ENCODE measurements at regions not wholly inside any gene's neighbourhood (a gene's known extent, or its start where the extent isn't known, plus 50 kb on each side); places are given as distances from the start of the nearest gene placed in this dataset.

DNA sequence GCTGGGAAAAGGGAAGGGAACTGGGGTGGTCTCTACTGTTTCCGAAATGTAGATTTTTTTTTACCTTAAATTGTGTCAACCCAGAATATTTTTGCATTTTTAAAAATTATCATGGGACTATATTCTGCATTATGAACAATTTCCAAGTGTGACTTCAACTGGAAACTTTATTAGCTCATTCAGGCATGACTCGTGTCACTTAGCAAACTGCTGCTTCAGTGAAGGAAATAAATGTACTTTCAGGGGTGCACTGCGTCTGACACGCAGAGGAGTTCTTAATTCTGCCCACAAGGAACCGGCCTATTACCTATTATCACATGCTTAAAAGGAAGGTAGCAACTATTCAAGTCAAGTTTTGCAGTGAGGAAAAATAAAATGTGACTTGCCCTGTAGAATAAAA is 291.3 kb upstream of the PRDM1 start:
- no peak for DNase-seq (ENCODE audit: low read depth, low spot score)

DNA sequence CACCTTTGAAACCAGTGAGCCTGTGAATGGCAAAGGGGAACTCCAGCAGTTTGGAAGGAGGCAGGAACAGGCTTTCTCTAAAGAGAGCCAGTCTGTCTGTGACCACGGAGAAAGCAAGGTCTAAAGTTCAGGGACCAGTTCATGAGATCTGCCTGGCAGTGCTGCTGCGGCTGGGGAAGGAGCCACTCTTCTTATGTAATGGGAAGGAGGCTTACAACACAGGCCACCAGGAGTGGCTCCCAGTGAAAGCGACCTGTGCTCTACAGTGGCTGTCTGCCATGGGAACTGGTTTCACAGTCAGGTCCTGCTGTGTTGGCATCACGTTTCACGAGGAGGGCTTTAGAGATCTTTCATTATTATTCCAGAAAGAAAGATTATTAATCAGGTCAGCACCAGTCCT is 291.9 kb upstream of the PRDM1 start:
- no peak for DNase-seq (ENCODE audit: low read depth, low spot score)

DNA sequence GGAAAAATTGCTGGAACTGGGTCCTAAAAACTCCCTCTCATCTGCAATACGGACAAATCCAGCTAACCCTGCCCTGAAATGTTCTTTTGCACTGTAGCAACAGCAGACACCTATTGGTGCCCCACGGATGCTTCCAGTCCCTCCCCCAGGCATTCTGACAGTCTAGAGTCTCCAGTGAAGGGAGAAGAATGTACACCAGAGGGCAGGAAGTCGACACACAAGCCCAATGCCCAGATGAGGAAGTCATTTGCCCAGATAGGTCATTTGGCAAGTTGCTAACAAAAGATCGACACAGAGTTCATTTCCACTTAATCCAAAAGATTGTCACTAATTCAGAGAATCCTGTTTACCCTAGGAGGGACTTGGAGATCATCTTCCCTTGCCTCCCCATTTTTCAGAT is 293.0 kb upstream of the PRDM1 start:
- DNase-seq (ENCODE audit: low read depth, low spot score), result no peak

DNA sequence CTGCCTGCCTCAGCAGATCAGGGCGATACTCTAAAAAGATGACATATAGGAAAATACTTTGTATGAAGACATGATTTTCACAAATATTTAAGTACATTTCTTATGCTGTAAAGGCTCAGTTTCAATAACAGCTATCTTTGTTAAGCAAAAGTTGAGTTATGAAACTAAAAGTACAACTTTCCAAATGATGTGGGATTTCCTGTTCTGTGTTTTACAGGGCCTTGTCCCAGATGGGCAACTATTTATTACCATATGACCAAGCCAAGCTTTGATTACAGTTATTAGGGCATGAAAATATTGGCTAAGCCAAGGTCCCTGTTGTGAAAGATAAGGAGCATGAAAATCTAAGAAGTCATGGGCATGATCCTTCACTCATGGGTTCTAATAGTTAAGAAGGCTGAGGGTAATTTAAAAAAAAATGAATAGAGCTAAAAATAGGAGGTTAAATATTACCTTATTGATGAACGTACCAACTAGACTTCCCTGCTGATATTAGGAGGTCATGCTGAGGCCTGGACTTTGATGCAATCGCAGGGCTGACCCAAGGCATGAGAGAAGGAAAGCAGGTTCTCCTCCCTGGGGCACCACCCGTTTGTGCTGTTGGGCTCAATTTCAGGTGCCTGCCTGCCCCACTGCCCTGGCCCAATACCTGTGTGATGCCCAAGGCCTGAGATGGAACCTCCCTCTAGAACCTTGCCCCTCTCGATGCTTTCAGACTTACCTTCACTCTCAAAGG is 294.4 kb upstream of the PRDM1 start:
- no peak for DNase-seq (ENCODE audit: low read depth, low spot score)

DNA sequence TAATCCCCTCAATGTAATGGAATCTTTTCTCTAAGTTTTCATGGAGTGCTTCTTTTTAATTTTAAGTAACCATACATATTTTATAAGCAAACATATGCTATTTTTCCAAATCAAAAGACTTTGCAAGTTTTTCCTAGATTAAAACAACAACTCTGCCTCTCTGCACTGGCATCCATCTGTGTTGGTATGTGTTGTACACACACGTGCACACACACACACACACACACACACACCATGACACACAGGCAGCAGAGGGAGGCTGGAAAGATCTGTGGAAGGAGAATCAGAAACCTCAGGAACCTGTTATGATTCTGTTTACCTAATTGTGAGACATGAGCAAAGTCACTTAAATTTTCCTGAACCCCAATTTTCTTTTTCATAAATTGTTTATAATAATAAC is 295.0 kb upstream of the PRDM1 start:
- no peak for DNase-seq (ENCODE audit: low read depth, low spot score)

DNA sequence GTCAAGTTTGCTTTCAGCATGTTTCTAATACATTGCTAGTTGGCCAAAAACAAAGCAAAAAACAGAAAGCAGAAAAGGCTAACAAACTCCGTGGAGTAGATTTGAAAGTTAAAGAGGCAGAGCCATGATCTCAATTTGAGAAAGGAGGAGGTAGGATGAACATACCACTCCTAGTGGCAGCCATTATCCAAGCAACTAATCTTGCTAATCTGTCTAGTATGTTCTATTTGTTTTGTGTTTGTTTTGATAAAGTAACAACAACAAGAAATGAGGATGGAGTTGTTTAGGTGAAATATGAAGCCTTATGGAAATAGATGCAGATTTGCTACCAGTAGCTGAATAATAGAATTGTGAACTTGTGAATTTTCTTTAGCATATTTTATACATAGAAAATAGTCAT is 295.5 kb upstream of the PRDM1 start:
- no peak for DNase-seq (ENCODE audit: low read depth, low spot score)

DNA sequence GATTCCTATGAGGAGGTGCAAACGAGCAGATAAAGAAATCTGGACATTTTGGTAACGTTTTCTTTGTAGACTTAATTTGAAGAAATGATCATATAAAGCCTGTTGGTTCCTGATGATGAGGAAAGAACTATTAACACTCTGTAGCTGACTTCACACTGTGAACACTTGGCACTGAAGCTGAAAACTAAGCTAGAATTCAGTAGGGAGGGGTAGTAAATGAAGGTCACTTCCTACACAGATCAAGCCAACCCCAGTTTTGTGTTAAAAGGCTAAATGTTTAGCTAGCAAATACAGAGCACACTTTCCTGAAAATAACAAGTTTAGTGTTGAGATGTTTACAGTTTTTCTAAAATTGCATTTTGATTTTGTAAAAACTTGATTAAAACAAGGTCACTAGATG is 296.2 kb upstream of the PRDM1 start:
- no peak for DNase-seq (ENCODE audit: low read depth, low spot score)

DNA sequence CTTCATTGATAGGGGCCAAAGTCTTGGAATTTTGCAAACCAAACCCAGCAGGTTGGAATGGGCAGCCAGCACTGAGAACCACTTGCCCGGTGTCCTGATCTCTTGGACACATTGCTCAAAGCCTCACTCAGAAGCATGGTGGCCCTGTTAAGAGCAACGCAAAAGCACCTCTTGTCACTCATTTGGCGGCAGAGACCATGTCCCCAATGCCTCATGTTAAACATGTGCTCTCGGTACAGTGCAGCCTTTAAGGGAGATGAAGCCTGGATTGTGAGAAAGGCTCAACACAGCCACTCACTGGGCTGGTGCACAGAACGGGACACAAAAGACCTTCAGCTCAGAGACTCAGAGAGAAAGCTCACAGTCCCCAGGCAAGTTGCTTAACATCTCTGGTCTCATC is 298.4 kb upstream of the PRDM1 start:
- DNase-seq (ENCODE audit: low read depth, low spot score), result no peak

DNA sequence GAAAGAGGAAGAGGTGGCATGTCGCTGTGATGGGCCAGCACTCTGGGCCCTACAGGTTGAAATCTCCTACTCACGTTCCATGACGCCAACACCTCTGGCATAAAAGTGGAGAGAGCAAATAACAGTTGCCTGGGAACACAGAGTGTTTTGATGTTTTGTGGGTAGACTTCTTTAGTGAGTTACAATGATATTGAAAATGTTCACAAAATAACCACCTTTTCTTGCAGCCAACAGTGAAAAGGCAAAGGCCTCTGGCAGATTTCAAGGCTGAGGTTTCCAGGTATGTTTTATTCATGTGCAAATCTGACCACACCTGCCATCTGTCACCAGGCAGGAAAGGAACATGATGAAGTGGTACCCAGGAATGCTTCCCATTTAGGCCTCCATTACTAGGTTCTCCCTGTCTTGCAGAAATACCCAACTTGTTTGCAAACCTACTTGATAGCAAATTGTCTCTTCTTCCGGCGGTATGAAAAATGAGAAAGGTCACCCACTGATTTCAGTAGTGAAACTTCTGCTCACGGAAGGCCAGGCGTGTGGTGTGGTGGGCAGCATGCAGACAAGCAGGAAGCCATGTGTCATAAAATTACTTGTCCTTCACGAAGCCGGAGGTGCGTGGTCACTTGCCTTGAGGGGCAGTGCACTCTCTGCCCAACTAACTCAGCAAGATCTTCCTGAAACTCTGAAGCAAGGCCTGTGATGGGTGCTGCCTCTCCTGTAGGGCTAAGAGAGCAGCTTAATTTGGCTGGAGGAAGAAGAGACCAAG is 299.1 kb upstream of the PRDM1 start:
- DNase-seq (ENCODE audit: low read depth, low spot score), result no peak

DNA sequence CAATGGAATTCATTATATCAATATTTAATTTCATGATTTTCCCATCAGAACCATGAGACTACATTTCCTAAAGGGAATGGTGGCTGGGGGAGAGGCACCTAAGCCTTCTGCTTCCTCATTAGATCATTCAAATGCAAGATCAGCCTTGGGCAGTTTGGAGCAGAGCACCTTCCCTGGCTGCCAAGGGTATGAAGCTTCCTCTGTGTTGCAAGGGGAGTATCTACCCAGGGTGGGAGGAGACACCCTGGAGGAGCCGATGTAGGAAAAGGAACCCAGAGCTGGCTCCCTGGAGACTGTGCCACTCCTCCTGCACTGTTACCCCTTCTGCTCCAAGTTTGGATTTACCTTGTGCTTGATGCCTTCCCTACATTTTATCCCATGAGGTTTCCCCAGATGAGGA is 299.7 kb upstream of the PRDM1 start:
- no peak for DNase-seq (ENCODE audit: low read depth, low spot score)

DNA sequence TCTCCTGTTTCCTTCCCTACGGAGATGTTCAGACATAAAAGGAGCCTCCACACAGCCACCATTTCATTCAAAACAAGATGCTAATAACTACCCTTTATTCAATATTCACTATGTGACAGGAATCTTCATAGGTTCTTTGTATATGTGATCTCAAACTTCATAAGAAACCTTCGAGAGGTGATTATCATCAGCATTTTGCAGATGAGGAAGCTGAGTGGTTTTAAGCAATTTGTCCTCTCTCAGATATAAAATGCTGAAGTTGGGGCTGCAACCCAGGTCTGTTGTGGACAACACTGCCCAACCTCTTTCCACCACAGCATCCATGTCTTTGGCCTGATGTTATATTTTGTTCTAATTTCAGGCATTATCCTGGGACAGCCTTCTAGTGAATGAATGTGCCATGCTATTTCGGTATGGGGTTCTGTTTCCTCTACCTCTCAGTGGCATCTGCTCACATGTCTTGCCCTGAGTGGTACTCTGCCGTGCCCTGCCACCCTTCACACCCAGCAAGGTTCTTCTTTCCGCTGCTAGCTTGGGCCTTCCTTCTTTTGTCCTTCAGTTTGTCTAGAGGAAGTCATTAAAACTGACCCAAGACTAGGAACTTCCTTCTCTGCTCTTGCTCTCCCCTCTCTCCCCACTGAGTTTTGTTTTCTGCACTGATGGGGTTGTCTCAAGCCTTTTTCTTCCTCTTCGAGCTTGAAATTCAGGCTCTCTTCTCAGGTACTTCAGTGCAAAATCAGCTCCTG is 300.9 kb upstream of the PRDM1 start:
- no peak for DNase-seq (ENCODE audit: low read depth, low spot score)

DNA sequence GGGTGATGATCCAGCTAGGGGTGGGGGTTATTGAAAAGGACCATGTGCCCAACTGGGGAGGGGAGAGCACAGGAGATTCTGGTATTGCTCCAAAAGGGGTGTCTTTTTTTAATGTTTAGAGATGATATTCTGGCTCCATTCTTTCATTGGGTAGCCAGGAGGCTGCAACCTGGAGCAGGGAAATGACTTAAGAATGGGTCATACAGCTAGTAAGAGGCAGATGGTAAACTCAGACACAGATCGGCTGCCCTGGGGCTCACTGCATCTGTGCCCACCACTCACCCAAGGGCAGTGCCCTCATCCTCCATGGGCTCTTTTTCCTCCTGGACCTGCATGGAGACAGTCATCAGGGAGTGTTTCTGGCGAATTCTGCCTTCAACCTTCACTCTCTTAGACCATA is 302.0 kb upstream of the PRDM1 start:
- DNase-seq (ENCODE audit: low read depth, low spot score), result no peak

DNA sequence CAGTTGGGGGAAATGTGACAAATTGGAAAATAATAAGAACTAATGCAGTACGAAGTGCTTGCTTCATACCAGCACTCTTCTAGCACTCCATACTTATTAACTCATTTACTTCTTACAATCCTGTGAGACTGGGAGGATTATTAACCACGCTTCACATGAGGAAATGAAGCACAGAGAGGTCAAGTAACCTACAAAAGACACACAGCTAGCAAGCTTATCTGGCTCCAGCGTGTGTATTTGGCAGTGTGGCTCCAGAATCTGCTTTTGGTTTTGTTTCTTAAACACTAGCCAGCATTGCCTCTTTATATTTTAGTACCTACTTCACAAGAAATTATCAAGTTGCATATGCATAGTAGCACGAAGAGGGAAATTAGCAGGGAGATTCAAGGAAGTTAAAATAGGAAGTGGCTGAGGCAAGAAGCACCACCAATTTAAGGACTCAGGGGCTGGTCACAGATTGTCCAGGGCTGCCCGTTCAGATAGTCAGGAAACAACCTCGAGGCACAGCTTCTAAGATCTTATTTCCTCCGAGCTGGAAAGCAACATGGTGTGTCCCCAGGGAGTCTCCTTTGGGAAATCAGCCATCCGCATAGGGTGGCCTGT is 302.7 kb upstream of the PRDM1 start:
- DNase-seq (ENCODE audit: low read depth, low spot score), result no peak

DNA sequence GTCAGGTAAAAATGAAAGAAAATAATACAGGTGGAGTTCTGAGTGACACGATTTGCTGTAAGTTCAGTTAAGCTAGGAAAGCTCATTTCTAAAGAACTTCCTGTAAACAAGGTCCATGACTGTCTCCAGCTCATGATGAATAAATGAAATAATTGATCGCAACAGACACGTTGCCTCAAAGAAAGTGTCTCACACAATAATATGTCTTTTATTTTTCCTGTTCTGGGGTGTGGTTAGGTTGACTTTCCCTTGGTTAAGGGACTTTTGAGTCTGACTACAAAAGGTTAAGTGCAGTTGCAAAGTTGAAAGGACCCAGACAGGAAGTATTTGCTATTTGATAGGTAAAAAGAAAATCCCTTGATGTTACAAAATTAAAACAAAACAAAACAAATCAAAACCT is 304.2 kb upstream of the PRDM1 start:
- no peak for DNase-seq (ENCODE audit: low read depth, low spot score)

DNA sequence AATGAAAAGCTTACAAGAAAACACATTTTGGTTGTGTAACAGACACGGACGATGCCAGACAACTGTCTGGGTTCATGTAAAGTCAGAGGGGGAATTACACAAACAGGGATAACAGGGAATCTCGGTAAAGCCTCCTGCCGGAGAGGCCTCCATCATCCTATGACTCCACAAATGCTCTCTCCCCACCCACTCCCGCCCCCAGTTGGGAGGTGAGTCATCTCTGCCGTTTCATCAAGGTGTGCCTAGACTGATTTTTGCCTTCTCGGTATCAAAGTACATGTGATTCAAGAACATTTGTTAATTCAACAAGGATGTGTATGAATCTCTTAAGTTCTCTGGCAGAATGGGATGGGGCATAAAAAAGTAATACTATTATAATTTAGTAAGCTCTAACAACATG is 304.9 kb upstream of the PRDM1 start:
- DNase-seq (ENCODE audit: low read depth, low spot score), result no peak

DNA sequence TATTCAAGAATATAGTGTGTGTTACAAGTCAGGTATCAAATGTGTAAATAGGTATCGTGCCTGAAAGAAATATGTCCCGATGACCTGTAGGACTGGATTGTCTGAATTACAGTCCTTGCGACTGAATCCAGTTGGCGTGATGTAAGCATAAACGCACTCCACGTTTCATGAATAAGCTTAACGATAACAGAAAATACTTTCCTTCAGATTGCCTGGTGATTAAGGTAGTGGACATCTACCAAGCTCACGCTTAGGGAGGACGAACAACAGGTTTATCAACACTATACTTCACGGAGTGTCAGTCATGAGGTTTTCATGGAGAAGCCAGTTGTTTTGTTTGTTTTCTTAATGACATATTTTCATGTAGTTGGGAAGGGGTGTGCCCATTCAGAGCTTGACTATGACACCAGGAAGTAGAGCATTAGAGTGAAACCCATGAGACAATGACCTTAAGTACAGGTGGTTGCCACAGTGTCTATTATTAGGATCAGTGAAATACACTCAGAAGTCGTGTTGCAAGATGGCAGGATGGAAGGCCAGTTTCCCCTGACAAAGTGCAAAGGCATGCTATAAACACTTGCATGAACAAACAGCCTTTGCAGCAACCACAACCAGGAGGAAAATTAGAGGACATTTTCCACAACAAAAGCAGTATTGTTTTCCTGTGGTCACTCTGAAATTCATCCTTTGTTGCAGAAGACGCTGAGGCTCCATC is 305.8 kb upstream of the PRDM1 start:
- DNase-seq (ENCODE audit: low read depth, low spot score), result no peak

DNA sequence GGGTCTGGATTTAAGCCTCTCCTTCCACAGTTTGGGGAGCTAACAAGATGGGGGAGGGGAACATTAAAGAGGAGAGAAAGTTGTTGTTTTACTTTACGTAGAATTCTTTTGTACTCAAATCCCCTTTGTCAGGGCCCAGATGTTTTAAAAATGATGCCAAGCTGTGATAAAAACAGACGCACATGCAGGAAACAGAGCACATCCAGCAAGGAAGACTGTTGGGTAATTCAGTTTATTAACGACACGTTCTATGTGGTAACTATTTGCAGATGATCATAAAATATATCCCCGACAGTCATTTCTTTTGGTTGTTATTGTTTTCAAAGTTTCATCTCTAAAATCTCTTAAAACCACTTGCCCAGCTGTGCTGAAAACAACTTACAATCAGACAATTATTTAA is 307.0 kb upstream of the PRDM1 start:
- no peak for DNase-seq (ENCODE audit: low read depth, low spot score)

DNA sequence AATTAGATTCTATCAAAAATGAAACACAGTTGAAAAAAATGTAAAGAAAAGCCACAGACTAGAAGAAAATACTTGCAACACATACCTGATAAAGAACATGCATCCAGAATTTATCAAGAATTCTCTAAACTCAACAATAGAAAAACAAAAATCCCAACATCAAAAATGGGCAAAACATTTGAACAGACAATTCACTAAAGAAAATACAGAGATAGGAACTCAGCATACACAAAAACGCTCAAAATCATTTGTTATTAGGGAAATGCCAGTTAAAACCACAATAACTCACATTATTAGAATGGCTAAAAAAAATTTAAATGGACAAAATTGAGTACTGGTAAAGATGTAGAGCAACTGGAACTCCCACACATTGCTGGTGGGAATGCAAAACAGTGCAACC is 311.0 kb upstream of the PRDM1 start:
- no peak for DNase-seq (ENCODE audit: low read depth, low spot score)

DNA sequence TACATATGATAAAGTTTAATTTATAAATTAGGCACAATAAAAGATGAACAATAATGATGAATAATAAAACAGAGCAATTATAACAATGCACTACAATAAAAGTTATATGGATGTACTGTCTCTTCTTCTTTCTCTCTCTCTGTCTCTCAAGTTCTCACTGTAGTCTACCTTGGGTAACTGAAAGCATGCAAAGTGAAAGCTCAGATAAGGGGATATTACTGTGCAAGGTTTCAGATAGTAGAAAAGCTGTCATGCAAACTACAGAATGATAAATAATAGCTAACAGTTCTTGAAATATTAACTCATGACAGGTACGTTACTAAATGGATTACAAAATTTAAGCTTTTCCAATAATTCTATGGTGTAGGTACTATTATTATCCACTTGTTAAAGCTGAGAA is 311.9 kb upstream of the PRDM1 start:
- no peak for DNase-seq (ENCODE audit: low read depth, low spot score)

DNA sequence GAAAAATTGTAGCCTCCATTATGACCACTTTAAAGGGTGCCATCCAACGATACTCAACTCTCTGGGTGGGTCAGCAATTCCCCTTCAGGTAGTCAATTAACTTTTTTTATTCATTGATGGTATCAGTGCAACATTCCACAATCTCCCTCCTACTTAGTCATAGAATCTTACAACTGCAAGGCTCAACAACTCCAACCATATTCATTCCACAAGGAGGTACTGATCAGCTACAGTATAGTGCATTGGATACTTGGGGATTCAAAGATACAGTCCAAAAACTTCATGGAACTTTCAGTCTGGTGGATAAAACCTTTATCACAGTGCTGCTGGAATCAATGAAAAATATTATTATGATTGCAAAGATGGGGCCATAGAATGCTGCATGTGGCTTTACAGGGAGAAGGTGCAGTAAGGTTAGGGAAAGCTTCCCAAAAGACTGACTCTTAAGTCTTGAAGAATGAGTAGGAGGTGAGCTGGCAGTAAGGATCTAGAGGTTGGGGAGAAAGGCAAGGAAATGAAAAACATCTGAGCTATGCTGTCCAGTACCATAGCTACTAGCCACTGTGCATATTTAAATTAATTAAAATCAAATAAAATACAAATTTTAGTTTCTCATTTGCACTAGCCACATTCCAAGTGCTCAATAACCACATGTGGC is 314.7 kb upstream of the PRDM1 start:
- no peak for DNase-seq (ENCODE audit: low read depth, low spot score)

DNA sequence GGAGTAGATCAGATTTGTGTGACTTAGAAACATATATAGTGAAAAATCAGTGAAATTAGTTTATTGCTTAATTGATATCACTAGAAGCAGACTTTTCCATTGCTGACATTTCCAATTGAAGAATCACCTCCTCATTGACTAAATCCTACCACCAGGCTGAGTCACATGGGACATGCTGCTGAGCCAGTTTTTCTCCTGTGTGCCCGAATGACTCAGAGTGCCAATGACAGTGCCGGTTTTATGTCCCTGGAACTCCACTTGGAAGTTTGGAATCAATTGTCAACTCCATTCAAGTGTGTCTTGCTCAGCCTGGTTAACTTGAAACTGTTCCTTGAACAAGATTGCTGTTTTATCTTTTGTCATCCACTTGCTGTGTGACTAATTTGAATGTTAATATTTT is 316.1 kb upstream of the PRDM1 start:
- DNase-seq (ENCODE audit: low read depth, low spot score), result no peak

Data from brain pericyte (primary cell).